K562 (cell line): ENCODE measurements at regions not wholly inside any gene's neighbourhood (a gene's known extent, or its start where the extent isn't known, plus 50 kb on each side); places are given as distances from the start of the nearest gene placed in this dataset.
A peak's percentile ranks its signal among the peaks of the same experiment; 100 is the strongest.

ENCODE experiments used
- GATA2 ChIP-seq: sonication (generic); formaldehyde crosslinking; IDR thresholded peaks from 2 replicates; pipeline ENCODE4 v1.4.0; 2020; ENCODE audit warnings: mild to moderate bottlenecking, missing genetic modification reagents
- MAFK ChIP-seq: IDR thresholded peaks from 2 replicates; pipeline ENCODE4 v1.6.1; 2011; ENCODE audit warnings: low read length, improper control_type of control experiment
- NEUROD1 ChIP-seq: fragments of 150-350 bp; IDR thresholded peaks from 2 replicates; pipeline ENCODE4 v1.6.1; 2014; ENCODE audit warnings: borderline replicate concordance, low read length, low read depth; ENCODE audit not compliant: partially characterized antibody
- TF ChIP-seq, protein P1 (sequence below), 2 experiments: fragments of 450-650 bp; IDR thresholded peaks; 2 replicates each; pipeline ENCODE4 v1.6.1; 2018; ENCODE audit warnings: mild to moderate bottlenecking in 2 of 2, low read depth in 1 of 2; ENCODE audit not compliant: partially characterized antibody in 2 of 2
- TF ChIP-seq, protein P2 (sequence below): fragments of 450-650 bp; IDR thresholded peaks from 2 replicates; pipeline ENCODE4 v1.6.1; 2016; ENCODE audit warnings: mild to moderate bottlenecking, moderate library complexity
- TF ChIP-seq, protein P3 (sequence below): sonication (generic); formaldehyde crosslinking; IDR thresholded peaks from 2 replicates; pipeline ENCODE4 v1.8.1; 2023; ENCODE audit warnings: missing genetic modification reagents, mild to moderate bottlenecking, borderline replicate concordance

DNA sequence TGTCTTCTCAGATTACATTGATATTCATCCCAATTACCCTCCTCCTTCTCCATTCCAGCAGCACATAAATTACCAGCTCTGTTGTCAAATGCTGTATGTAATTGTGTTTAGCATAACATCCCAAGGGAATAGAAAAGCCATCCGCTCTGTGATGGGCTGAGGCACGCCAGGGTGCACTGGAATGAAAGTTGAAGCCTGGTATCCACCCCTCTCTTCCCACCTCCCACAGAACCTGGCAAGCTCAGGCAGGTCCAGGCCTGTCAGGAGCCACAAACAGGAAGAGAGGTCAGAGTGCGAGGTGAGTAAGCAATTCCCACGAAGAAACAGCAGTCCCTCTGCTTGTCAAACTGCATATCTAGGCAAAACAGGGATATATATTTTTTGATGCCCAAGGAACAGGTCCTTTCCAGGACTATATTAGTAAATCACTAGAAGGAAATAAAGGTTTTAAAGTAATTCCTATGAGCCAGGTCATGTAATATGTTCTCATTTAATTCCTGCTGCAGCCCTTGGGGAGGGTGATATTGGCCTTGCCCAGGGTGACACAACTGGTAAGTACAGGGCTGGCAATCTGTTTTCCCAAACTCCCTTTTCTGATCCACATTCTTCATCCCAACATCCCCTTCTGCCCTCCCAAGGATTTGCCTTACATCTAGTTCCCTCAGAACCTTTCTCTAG lies 155.6 kb upstream of the GHITM start (continued):
- TF ChIP-seq GATA2 = no peak
- TF ChIP-seq, protein P1, sequence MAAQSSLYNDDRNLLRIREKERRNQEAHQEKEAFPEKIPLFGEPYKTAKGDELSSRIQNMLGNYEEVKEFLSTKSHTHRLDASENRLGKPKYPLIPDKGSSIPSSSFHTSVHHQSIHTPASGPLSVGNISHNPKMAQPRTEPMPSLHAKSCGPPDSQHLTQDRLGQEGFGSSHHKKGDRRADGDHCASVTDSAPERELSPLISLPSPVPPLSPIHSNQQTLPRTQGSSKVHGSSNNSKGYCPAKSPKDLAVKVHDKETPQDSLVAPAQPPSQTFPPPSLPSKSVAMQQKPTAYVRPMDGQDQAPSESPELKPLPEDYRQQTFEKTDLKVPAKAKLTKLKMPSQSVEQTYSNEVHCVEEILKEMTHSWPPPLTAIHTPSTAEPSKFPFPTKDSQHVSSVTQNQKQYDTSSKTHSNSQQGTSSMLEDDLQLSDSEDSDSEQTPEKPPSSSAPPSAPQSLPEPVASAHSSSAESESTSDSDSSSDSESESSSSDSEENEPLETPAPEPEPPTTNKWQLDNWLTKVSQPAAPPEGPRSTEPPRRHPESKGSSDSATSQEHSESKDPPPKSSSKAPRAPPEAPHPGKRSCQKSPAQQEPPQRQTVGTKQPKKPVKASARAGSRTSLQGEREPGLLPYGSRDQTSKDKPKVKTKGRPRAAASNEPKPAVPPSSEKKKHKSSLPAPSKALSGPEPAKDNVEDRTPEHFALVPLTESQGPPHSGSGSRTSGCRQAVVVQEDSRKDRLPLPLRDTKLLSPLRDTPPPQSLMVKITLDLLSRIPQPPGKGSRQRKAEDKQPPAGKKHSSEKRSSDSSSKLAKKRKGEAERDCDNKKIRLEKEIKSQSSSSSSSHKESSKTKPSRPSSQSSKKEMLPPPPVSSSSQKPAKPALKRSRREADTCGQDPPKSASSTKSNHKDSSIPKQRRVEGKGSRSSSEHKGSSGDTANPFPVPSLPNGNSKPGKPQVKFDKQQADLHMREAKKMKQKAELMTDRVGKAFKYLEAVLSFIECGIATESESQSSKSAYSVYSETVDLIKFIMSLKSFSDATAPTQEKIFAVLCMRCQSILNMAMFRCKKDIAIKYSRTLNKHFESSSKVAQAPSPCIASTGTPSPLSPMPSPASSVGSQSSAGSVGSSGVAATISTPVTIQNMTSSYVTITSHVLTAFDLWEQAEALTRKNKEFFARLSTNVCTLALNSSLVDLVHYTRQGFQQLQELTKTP (IDR thresholded peaks at IDR 0.05; ENCODE audit: low read depth in 1 of 2, partially characterized antibody in 2 of 2) = no peak
- TF ChIP-seq, protein P2, sequence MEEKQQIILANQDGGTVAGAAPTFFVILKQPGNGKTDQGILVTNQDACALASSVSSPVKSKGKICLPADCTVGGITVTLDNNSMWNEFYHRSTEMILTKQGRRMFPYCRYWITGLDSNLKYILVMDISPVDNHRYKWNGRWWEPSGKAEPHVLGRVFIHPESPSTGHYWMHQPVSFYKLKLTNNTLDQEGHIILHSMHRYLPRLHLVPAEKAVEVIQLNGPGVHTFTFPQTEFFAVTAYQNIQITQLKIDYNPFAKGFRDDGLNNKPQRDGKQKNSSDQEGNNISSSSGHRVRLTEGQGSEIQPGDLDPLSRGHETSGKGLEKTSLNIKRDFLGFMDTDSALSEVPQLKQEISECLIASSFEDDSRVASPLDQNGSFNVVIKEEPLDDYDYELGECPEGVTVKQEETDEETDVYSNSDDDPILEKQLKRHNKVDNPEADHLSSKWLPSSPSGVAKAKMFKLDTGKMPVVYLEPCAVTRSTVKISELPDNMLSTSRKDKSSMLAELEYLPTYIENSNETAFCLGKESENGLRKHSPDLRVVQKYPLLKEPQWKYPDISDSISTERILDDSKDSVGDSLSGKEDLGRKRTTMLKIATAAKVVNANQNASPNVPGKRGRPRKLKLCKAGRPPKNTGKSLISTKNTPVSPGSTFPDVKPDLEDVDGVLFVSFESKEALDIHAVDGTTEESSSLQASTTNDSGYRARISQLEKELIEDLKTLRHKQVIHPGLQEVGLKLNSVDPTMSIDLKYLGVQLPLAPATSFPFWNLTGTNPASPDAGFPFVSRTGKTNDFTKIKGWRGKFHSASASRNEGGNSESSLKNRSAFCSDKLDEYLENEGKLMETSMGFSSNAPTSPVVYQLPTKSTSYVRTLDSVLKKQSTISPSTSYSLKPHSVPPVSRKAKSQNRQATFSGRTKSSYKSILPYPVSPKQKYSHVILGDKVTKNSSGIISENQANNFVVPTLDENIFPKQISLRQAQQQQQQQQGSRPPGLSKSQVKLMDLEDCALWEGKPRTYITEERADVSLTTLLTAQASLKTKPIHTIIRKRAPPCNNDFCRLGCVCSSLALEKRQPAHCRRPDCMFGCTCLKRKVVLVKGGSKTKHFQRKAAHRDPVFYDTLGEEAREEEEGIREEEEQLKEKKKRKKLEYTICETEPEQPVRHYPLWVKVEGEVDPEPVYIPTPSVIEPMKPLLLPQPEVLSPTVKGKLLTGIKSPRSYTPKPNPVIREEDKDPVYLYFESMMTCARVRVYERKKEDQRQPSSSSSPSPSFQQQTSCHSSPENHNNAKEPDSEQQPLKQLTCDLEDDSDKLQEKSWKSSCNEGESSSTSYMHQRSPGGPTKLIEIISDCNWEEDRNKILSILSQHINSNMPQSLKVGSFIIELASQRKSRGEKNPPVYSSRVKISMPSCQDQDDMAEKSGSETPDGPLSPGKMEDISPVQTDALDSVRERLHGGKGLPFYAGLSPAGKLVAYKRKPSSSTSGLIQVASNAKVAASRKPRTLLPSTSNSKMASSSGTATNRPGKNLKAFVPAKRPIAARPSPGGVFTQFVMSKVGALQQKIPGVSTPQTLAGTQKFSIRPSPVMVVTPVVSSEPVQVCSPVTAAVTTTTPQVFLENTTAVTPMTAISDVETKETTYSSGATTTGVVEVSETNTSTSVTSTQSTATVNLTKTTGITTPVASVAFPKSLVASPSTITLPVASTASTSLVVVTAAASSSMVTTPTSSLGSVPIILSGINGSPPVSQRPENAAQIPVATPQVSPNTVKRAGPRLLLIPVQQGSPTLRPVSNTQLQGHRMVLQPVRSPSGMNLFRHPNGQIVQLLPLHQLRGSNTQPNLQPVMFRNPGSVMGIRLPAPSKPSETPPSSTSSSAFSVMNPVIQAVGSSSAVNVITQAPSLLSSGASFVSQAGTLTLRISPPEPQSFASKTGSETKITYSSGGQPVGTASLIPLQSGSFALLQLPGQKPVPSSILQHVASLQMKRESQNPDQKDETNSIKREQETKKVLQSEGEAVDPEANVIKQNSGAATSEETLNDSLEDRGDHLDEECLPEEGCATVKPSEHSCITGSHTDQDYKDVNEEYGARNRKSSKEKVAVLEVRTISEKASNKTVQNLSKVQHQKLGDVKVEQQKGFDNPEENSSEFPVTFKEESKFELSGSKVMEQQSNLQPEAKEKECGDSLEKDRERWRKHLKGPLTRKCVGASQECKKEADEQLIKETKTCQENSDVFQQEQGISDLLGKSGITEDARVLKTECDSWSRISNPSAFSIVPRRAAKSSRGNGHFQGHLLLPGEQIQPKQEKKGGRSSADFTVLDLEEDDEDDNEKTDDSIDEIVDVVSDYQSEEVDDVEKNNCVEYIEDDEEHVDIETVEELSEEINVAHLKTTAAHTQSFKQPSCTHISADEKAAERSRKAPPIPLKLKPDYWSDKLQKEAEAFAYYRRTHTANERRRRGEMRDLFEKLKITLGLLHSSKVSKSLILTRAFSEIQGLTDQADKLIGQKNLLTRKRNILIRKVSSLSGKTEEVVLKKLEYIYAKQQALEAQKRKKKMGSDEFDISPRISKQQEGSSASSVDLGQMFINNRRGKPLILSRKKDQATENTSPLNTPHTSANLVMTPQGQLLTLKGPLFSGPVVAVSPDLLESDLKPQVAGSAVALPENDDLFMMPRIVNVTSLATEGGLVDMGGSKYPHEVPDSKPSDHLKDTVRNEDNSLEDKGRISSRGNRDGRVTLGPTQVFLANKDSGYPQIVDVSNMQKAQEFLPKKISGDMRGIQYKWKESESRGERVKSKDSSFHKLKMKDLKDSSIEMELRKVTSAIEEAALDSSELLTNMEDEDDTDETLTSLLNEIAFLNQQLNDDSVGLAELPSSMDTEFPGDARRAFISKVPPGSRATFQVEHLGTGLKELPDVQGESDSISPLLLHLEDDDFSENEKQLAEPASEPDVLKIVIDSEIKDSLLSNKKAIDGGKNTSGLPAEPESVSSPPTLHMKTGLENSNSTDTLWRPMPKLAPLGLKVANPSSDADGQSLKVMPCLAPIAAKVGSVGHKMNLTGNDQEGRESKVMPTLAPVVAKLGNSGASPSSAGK = no peak
- TF ChIP-seq NEUROD1 = no peak
- TF ChIP-seq, protein P3, sequence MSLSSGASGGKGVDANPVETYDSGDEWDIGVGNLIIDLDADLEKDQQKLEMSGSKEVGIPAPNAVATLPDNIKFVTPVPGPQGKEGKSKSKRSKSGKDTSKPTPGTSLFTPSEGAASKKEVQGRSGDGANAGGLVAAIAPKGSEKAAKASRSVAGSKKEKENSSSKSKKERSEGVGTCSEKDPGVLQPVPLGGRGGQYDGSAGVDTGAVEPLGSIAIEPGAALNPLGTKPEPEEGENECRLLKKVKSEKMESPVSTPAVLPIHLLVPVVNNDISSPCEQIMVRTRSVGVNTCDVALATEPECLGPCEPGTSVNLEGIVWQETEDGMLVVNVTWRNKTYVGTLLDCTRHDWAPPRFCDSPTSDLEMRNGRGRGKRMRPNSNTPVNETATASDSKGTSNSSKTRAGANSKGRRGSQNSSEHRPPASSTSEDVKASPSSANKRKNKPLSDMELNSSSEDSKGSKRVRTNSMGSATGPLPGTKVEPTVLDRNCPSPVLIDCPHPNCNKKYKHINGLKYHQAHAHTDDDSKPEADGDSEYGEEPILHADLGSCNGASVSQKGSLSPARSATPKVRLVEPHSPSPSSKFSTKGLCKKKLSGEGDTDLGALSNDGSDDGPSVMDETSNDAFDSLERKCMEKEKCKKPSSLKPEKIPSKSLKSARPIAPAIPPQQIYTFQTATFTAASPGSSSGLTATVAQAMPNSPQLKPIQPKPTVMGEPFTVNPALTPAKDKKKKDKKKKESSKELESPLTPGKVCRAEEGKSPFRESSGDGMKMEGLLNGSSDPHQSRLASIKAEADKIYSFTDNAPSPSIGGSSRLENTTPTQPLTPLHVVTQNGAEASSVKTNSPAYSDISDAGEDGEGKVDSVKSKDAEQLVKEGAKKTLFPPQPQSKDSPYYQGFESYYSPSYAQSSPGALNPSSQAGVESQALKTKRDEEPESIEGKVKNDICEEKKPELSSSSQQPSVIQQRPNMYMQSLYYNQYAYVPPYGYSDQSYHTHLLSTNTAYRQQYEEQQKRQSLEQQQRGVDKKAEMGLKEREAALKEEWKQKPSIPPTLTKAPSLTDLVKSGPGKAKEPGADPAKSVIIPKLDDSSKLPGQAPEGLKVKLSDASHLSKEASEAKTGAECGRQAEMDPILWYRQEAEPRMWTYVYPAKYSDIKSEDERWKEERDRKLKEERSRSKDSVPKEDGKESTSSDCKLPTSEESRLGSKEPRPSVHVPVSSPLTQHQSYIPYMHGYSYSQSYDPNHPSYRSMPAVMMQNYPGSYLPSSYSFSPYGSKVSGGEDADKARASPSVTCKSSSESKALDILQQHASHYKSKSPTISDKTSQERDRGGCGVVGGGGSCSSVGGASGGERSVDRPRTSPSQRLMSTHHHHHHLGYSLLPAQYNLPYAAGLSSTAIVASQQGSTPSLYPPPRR = no peak
- 0 out of 2 replicates have a peak, but pooled peaks have one; percentile 8 for TF ChIP-seq MAFK
